ENCODE measurements at regions not wholly inside any gene's neighbourhood (a gene's known extent, or its start where the extent isn't known, plus 50 kb on each side); places are given as distances from the start of the nearest gene placed in this dataset.

DNA sequence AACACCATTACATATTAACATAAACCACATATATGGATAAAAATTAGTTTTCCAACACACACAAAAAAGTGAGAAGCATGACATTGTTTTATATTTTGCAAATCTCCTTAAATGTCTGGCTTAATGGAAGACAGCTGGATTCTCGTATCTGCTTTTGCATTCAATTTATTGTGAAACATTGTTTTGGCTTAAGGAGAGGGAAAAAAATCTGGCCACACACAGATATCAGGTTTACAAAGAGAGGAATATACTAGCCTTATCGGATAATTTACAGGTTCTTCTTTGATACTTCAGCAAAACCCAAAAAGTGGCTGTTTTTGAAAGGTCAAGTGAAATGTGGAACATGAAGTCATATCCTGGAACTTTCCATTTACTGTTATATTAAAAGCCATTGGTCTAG, 523.5 kb upstream of the ARGLU1 start:
- H3K36me3 ChIP-seq (ENCODE audit: control insufficient read depth, insufficient read depth, low read length), result no peaks in the 10 kb centered on the region
- FAIRE-seq, result no peak
- no peaks in the 10 kb centered on the region for H3K27me3 ChIP-seq (ENCODE audit: control insufficient read depth, insufficient read depth, low read length)
- TF ChIP-seq, protein P1, sequence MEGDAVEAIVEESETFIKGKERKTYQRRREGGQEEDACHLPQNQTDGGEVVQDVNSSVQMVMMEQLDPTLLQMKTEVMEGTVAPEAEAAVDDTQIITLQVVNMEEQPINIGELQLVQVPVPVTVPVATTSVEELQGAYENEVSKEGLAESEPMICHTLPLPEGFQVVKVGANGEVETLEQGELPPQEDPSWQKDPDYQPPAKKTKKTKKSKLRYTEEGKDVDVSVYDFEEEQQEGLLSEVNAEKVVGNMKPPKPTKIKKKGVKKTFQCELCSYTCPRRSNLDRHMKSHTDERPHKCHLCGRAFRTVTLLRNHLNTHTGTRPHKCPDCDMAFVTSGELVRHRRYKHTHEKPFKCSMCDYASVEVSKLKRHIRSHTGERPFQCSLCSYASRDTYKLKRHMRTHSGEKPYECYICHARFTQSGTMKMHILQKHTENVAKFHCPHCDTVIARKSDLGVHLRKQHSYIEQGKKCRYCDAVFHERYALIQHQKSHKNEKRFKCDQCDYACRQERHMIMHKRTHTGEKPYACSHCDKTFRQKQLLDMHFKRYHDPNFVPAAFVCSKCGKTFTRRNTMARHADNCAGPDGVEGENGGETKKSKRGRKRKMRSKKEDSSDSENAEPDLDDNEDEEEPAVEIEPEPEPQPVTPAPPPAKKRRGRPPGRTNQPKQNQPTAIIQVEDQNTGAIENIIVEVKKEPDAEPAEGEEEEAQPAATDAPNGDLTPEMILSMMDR (IDR thresholded peaks at IDR 0.05; ENCODE audit: insufficient read depth, low read length, severe bottlenecking), result no peak
- H3K4me3 ChIP-seq (ENCODE audit: low read depth, low read length), result no peak overlapping the region
- DNase-seq (ENCODE audit: low read depth), result no peak

DNA sequence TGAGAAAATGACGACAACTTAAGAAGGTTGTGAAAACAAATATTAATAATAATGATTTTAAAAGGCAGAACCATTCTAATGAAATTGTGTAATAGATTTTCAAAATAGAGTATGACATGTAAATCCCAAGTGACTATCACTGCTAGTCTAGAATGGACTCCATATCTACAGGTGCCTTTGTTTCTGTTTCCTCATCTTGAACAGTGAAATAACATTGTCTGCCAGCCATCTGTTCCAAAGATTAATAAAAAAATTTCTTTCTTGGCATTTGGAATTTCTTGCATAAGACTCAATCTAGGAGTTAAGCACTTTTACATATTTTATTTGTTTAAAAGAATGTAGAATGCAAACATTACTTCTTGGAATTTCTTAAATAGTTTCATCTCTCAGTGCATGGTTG, 520.1 kb upstream of the ARGLU1 start:
- TF ChIP-seq, protein P1 (IDR thresholded peaks at IDR 0.05; ENCODE audit: insufficient read depth, low read length, severe bottlenecking), result no peak
- Histone ChIP-seq H3K4me3 (ENCODE audit: low read depth, low read length) (no peak overlapping the region), H3K36me3 (ENCODE audit: control insufficient read depth, insufficient read depth, low read length) (no peaks in the 10 kb centered on the region), H3K27me3 (ENCODE audit: control insufficient read depth, insufficient read depth, low read length) (no peaks in the 10 kb centered on the region)
- no peak for FAIRE-seq
- DNase-seq (ENCODE audit: low read depth), result no peak

DNA sequence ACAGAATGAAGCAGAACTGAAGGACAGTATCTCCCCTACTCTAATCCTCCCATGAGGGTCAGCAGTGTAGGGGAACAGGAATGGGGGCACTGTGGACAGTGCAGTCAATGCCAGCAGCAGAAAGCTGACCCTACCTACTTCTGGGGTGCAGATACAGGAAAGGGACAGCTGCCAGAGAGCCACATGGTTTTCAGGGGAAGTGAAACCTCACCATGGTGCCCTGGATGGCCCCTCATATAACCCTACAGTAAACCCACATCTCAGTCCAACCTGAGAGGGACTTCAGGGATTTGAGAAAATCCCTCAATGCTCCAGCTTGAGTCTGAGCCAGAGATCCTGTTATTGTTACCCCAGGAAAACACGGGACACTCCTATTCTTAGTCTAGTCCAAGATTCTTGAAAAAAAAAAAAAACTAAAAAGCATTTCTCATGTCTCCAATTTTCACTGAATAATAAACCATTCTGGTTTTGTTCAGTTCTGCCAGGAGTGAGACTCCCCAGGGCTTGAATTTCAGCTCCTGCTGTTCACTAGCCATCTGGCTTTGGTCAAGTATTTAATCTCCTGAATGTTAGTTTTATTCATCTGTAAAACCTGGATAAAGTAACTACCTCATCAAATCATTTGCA, 511.6 kb upstream of the ARGLU1 start:
- FAIRE-seq (peak; percentile 70), DNase-seq (ENCODE audit: low read depth) (no peak)
- Histone ChIP-seq H3K4me3 (ENCODE audit: low read depth, low read length) (no peak overlapping the region), H3K27me3 (ENCODE audit: control insufficient read depth, insufficient read depth, low read length) (no peaks in the 10 kb centered on the region), H3K36me3 (ENCODE audit: control insufficient read depth, insufficient read depth, low read length) (no peaks in the 10 kb centered on the region)
- TF ChIP-seq, protein P1 (IDR thresholded peaks at IDR 0.05; ENCODE audit: insufficient read depth, low read length, severe bottlenecking), result no peak

DNA sequence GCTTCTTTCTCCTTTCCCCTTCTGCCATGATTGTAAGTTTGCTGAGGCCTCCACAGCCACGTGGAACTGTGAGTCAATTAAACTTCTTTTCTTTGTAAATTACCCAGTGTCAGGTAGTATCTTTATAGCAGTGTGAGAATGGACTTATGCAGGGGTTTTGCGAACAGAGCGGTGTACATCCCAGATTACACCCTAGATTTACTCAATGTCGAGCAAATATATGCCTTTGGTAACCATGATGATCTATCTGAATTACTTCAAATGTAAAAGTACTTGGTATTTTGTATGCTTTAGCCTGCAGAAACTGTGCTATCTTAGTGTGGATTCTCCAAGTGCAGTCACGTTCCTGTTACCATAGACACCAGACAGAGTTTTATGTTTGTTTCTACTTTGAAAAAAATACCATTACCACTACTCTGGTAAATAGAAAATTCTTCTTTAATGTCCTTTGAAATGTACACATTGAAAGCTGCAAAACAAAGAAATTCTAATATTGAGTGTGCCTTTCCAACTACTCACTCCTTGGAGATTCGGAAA, 510.4 kb upstream of the ARGLU1 start:
- no peak overlapping the region for H3K4me3 ChIP-seq (ENCODE audit: low read depth, low read length)
- no peaks in the 10 kb centered on the region for H3K27me3 ChIP-seq (ENCODE audit: control insufficient read depth, insufficient read depth, low read length)
- FAIRE-seq (no peak), DNase-seq (ENCODE audit: low read depth) (no peak)
- TF ChIP-seq, protein P1 (IDR thresholded peaks at IDR 0.05; ENCODE audit: insufficient read depth, low read length, severe bottlenecking), result no peak
- no peaks in the 10 kb centered on the region for H3K36me3 ChIP-seq (ENCODE audit: control insufficient read depth, insufficient read depth, low read length)

DNA sequence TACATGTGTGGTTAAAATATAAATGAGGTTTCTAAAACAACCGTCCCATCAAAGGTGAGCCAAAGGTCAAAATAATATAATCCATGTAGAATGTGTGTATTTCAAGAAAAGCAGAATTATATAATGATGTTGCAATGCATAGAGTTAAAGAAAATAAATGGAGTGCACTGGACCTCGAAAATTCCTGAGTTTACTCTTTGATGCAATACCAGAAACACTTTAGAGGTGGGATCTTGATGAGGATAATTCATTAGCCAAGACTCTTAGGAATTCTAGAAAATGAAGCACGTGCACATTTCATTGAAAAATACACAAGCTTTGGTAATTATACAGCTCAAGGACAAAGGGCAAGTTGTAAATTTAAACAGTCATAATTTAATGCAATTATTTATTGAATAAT, 508.9 kb upstream of the ARGLU1 start:
- Histone ChIP-seq H3K36me3 (ENCODE audit: control insufficient read depth, insufficient read depth, low read length) (no peaks in the 10 kb centered on the region), H3K4me3 (ENCODE audit: low read depth, low read length) (no peak overlapping the region), H3K27me3 (ENCODE audit: control insufficient read depth, insufficient read depth, low read length) (no peaks in the 10 kb centered on the region)
- FAIRE-seq, result no peak
- no peak for DNase-seq (ENCODE audit: low read depth)
- TF ChIP-seq, protein P1 (IDR thresholded peaks at IDR 0.05; ENCODE audit: insufficient read depth, low read length, severe bottlenecking), result no peak

DNA sequence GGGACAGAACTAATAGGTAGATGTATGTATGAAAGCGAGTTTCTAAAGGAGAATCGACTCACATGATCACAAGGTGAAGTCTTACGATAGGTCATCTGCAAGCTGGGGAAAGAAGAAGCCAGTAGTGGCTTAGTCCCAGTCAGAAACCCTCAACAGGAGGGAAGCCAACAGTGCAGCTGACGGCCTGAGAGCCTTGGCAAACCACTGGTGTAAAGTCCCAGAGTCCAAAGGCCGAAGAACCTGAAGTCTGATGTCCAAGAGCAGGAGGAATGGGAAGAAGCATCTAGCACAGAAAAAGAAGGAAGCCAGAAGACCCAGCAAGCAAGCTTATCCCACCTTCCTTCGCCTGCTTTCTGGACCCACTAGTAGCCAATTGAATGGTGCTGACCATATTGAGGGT, 507.6 kb upstream of the ARGLU1 start:
- DNase-seq (ENCODE audit: low read depth) (no peak), FAIRE-seq (no peak)
- Histone ChIP-seq H3K36me3 (ENCODE audit: control insufficient read depth, insufficient read depth, low read length) (no peaks in the 10 kb centered on the region), H3K27me3 (ENCODE audit: control insufficient read depth, insufficient read depth, low read length) (no peaks in the 10 kb centered on the region), H3K4me3 (ENCODE audit: low read depth, low read length) (no peak overlapping the region)
- TF ChIP-seq, protein P1 (IDR thresholded peaks at IDR 0.05; ENCODE audit: insufficient read depth, low read length, severe bottlenecking), result no peak

Data from bronchial epithelial cell (primary cell).